HepG2 (cell line): ENCODE measurements at regions not wholly inside any gene's neighbourhood (a gene's known extent, or its start where the extent isn't known, plus 50 kb on each side); places are given as distances from the start of the nearest gene placed in this dataset.

Experiments
- ATF6 ChIP-seq: sonication (generic); formaldehyde crosslinking; conservative IDR thresholded peaks from 2 replicates; pipeline ENCODE4 v1.4.0; 2020; ENCODE audit warnings: missing genetic modification reagents
- FOXP4 ChIP-seq: sonication (generic); formaldehyde crosslinking; IDR thresholded peaks from 2 replicates; pipeline ENCODE4 v1.4.0; 2020; ENCODE audit warnings: missing genetic modification reagents
- HOXD1 ChIP-seq: sonication (generic); formaldehyde crosslinking; IDR thresholded peaks from 2 replicates; pipeline ENCODE4 v1.5.0; 2020; ENCODE audit warnings: missing genetic modification reagents
- IKZF1 ChIP-seq: fragments of 450-650 bp; IDR thresholded peaks from 2 replicates; pipeline ENCODE4 v1.7.1; 2016
- KIAA2018 ChIP-seq: sonication (generic); formaldehyde crosslinking; IDR thresholded peaks from 2 replicates; pipeline ENCODE4 v1.5.0; 2020; ENCODE audit warnings: mild to moderate bottlenecking, missing genetic modification reagents, borderline replicate concordance
- NCOA1 ChIP-seq: sonication (generic); formaldehyde crosslinking; IDR thresholded peaks from 2 replicates; pipeline ENCODE4 v1.9.0; 2021; ENCODE audit warnings: missing genetic modification reagents
- RBFOX2 ChIP-seq: fragments of 200-400 bp; formaldehyde crosslinking; IDR thresholded peaks from 2 replicates; pipeline ENCODE4 v1.6.1; 2017; ENCODE audit warnings: low read depth, mild to moderate bottlenecking, low read length
- RCOR2 ChIP-seq: IDR thresholded peaks from 2 replicates; pipeline ENCODE4 v1.6.1; 2016; ENCODE audit warnings: missing biosample characterization, missing genetic modification reagents
- ZBTB14 ChIP-seq: sonication (generic); formaldehyde crosslinking; IDR thresholded peaks from 2 replicates; pipeline ENCODE4 v1.4.0; 2020; ENCODE audit warnings: missing genetic modification reagents
- ZNF230 ChIP-seq: sonication (generic); formaldehyde crosslinking; IDR thresholded peaks from 2 replicates; pipeline ENCODE4 v1.4.0; 2020; ENCODE audit warnings: mild to moderate bottlenecking, missing genetic modification reagents
- ZNF234 ChIP-seq: sonication (generic); formaldehyde crosslinking; conservative IDR thresholded peaks from 2 replicates; pipeline ENCODE4 v1.5.1; 2020; ENCODE audit warnings: mild to moderate bottlenecking, missing genetic modification reagents
- ZNF280D ChIP-seq: sonication (generic); formaldehyde crosslinking; IDR thresholded peaks from 2 replicates; pipeline ENCODE4 v1.5.1; 2020; ENCODE audit warnings: mild to moderate bottlenecking, missing genetic modification reagents
- ZNF589 ChIP-seq: sonication (generic); formaldehyde crosslinking; conservative IDR thresholded peaks from 2 replicates; pipeline ENCODE4 v1.8.0; 2022; ENCODE audit warnings: mild to moderate bottlenecking, moderate library complexity, missing genetic modification reagents
- ZZZ3 ChIP-seq: sonication (generic); formaldehyde crosslinking; IDR thresholded peaks from 2 replicates; pipeline ENCODE4 v1.4.0; 2020; ENCODE audit warnings: missing genetic modification reagents, mild to moderate bottlenecking, borderline replicate concordance

GRCh38 chr3:76685858-76686257 lies 354.0 kb upstream of the ROBO2 start (continued):
- no peak for TF ChIP-seq KIAA2018 (CRISPR knock-in tag)
- no peak for TF ChIP-seq IKZF1
- no peak for TF ChIP-seq ZBTB14 (CRISPR knock-in tag)
- TF ChIP-seq ZNF234 (CRISPR knock-in tag), result no peak
- TF ChIP-seq ZNF589 (CRISPR knock-in tag), result no peak
- peak; percentile 79; the same call in 1 of the 2 replicates for TF ChIP-seq RCOR2 (CRISPR knock-in tag)
- TF ChIP-seq ZZZ3 (CRISPR knock-in tag), result no peak
- no peak for TF ChIP-seq HOXD1 (CRISPR knock-in tag)
- TF ChIP-seq RBFOX2, result no peak
- no peak for TF ChIP-seq NCOA1
- peak; percentile 87 for TF ChIP-seq FOXP4 (CRISPR knock-in tag)
- TF ChIP-seq ZNF280D, result no peak
- no peak for TF ChIP-seq ATF6
- TF ChIP-seq ZNF230, result no peak
